HepG2 (cell line): ENCODE measurements at regions not wholly inside any gene's neighbourhood (a gene's known extent, or its start where the extent isn't known, plus 50 kb on each side); places are given as distances from the start of the nearest gene placed in this dataset.

Experiments
- ARNTL ChIP-seq: sonication (generic); formaldehyde crosslinking; IDR thresholded peaks from 2 replicates; pipeline ENCODE4 v1.4.0; 2020; ENCODE audit warnings: mild to moderate bottlenecking, missing genetic modification reagents
- BHLHE40 ChIP-seq: IDR thresholded peaks from 2 replicates; pipeline ENCODE4 v1.6.1; 2011; ENCODE audit warnings: low read length, improper control_type of control experiment
- CEBPB ChIP-seq: IDR thresholded peaks from 2 replicates; pipeline ENCODE4 v1.6.1; 2011; ENCODE audit warnings: low read depth, low read length, improper control_type of control experiment, borderline replicate concordance
- HNRNPK ChIP-seq: fragments of 200-400 bp; formaldehyde crosslinking; IDR thresholded peaks from 2 replicates; pipeline ENCODE4 v1.6.1; 2018; ENCODE audit warnings: low read length, low read depth, moderate library complexity, mild to moderate bottlenecking; ENCODE audit not compliant: poor library complexity, severe bottlenecking
- HNRNPUL1 ChIP-seq: fragments of 200-400 bp; formaldehyde crosslinking; IDR thresholded peaks from 2 replicates; pipeline ENCODE4 v1.6.1; 2017; ENCODE audit warnings: low read depth, mild to moderate bottlenecking, low read length, moderate library complexity
- IRF1 ChIP-seq: sonication (generic); formaldehyde crosslinking; IDR thresholded peaks from 2 replicates; pipeline ENCODE4 v1.4.0; 2020; ENCODE audit warnings: low read depth, mild to moderate bottlenecking, missing genetic modification reagents
- NFIC ChIP-seq: IDR thresholded peaks from 2 replicates; pipeline ENCODE4 v1.6.1; 2012; ENCODE audit warnings: mild to moderate bottlenecking, low read length, inconsistent platforms
- SP140L ChIP-seq: sonication (generic); formaldehyde crosslinking; IDR thresholded peaks from 2 replicates; pipeline ENCODE4 v1.4.0; 2020; ENCODE audit warnings: missing genetic modification reagents, borderline replicate concordance
- STAT5B ChIP-seq: sonication (generic); formaldehyde crosslinking; IDR thresholded peaks from 2 replicates; pipeline ENCODE4 v1.4.0; 2020; ENCODE audit warnings: missing genetic modification reagents
- ZBTB2 ChIP-seq: sonication (generic); formaldehyde crosslinking; IDR thresholded peaks from 2 replicates; pipeline ENCODE4 v1.8.0; 2022; ENCODE audit warnings: low read depth, missing genetic modification reagents
- ZFP90 ChIP-seq: sonication (generic); formaldehyde crosslinking; IDR thresholded peaks from 2 replicates; pipeline ENCODE4 v1.8.0; 2022; ENCODE audit warnings: missing genetic modification reagents, mild to moderate bottlenecking, inconsistent platforms, borderline replicate concordance
- ZFP91 ChIP-seq: sonication (generic); formaldehyde crosslinking; IDR thresholded peaks from 2 replicates; pipeline ENCODE4 v1.9.0; 2022; ENCODE audit warnings: missing genetic modification reagents, mild to moderate bottlenecking, borderline replicate concordance
- ZNF10 ChIP-seq: sonication (generic); formaldehyde crosslinking; IDR thresholded peaks from 2 replicates; pipeline ENCODE4 v1.4.0; 2020; ENCODE audit warnings: mild to moderate bottlenecking, low read depth, missing genetic modification reagents, borderline replicate concordance
- ZNF503 ChIP-seq: sonication (generic); formaldehyde crosslinking; IDR thresholded peaks from 2 replicates; pipeline ENCODE4 v1.4.0; 2020; ENCODE audit warnings: missing genetic modification reagents
- ZNF687 ChIP-seq: sonication (generic); formaldehyde crosslinking; IDR thresholded peaks from 2 replicates; pipeline ENCODE4 v1.5.1; 2020; ENCODE audit warnings: mild to moderate bottlenecking, missing genetic modification reagents, moderate library complexity
- ZNF709 ChIP-seq: sonication (generic); formaldehyde crosslinking; IDR thresholded peaks from 2 replicates; pipeline ENCODE4 v1.5.0; 2020; ENCODE audit warnings: mild to moderate bottlenecking, missing genetic modification reagents
- ZNF83 ChIP-seq: sonication (generic); formaldehyde crosslinking; IDR thresholded peaks from 2 replicates; pipeline ENCODE4 v1.4.0; 2020; ENCODE audit warnings: missing genetic modification reagents, mild to moderate bottlenecking, borderline replicate concordance
- ZNF891 ChIP-seq: sonication (generic); formaldehyde crosslinking; IDR thresholded peaks from 2 replicates; pipeline ENCODE4 v1.5.0; 2020; ENCODE audit warnings: mild to moderate bottlenecking, missing genetic modification reagents

- TF ChIP-seq ZFP91 (CRISPR knock-in tag) (no peak), ZNF83 (CRISPR knock-in tag) (no peak), SP140L (CRISPR knock-in tag) (no peak), ZNF709 (CRISPR knock-in tag) (no peak), ZNF10 (CRISPR knock-in tag) (no peak), ARNTL (CRISPR knock-in tag) (peak; percentile 64), IRF1 (CRISPR knock-in tag) (no peak), ZBTB2 (CRISPR knock-in tag) (no peak), ZNF687 (no peak), NFIC (peak; percentile 91), ZFP90 (CRISPR knock-in tag) (no peak), STAT5B (CRISPR knock-in tag) (no peak), HNRNPK (no peak), ZNF503 (CRISPR knock-in tag) (peak; percentile 93), ZNF891 (no peak), BHLHE40 (peak; percentile 70), HNRNPUL1 (no peak), CEBPB (peak; percentile 94)
These were observed 150.9 kb downstream of the RFC3 start (continued) for GRCh38 chr13:33968520-33969507.
